ENCODE measurements at regions not wholly inside any gene's neighbourhood (a gene's known extent, or its start where the extent isn't known, plus 50 kb on each side); places are given as distances from the start of the nearest gene placed in this dataset.

DNA sequence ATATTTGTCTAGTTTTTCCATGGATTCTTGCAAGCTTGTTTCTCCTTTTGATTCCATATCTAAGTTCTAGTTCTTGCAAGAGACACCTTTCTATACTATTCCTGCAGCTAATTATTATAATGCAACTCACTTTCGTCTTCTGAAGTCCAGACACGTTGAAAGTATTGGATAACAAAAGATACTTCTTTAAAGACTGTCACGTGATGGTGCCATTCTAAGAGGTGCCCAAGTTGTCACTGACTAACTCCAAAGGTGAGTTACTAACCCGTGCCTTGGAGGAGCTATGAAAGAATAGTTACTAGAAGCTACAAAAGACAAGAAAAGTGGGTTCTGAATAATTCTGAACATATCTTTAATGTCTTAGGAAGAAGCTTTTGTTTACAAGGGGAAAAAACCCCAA lies 322.6 kb downstream of the HDGFL1 start:
- TF ChIP-seq POLR2AphosphoS5 (IDR thresholded peaks at IDR 0.05; ENCODE audit: low read depth, low read length), result no peak
- no peak for TF ChIP-seq POLR2A (IDR thresholded peaks at IDR 0.05; ENCODE audit: borderline replicate concordance, extremely low read depth, insufficient read depth, insufficient read length)
- TF ChIP-seq, protein P1, sequence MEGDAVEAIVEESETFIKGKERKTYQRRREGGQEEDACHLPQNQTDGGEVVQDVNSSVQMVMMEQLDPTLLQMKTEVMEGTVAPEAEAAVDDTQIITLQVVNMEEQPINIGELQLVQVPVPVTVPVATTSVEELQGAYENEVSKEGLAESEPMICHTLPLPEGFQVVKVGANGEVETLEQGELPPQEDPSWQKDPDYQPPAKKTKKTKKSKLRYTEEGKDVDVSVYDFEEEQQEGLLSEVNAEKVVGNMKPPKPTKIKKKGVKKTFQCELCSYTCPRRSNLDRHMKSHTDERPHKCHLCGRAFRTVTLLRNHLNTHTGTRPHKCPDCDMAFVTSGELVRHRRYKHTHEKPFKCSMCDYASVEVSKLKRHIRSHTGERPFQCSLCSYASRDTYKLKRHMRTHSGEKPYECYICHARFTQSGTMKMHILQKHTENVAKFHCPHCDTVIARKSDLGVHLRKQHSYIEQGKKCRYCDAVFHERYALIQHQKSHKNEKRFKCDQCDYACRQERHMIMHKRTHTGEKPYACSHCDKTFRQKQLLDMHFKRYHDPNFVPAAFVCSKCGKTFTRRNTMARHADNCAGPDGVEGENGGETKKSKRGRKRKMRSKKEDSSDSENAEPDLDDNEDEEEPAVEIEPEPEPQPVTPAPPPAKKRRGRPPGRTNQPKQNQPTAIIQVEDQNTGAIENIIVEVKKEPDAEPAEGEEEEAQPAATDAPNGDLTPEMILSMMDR (IDR thresholded peaks at IDR 0.05 in 2 of 3, conservative IDR thresholded peaks at IDR 0.05 in 1 of 3; ENCODE audit: borderline replicate concordance in 1 of 3, insufficient read depth in 1 of 3, low read depth in 2 of 3, low read length in 2 of 3), result no peak
